ENCODE measurements at regions not wholly inside any gene's neighbourhood (a gene's known extent, or its start where the extent isn't known, plus 50 kb on each side); places are given as distances from the start of the nearest gene placed in this dataset.
A peak's percentile ranks its signal among the peaks of the same experiment; 100 is the strongest.

DNA sequence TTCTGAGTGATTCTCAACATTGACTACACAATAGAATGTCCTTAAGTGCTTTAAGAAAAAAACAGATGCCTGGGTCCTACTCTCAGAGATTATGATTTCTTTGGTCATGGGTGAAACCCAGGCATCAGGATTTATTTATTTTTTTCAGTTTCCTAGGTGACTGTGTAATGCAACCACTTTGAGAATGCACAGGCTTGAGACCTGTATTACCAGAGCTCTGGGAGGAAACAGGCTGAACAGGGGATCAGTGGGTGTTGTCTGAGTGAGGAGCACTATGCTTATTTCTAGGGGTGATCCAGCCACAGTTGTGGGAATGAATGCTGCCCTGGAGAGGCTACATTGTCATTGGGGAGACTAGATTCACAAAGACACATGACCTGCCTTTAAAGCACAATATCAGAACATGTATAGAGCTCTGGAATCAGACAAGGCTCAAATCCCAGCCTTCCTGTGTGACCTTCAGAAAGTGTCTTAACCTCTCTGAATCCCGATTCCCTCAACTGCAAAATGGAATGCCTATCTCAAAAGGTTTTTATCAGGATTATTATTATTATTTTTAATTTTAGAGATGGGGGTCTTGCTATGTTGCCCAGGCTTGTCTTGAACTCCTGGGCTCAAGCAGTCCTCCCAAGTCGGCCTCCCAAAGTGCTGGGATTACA lies 61.6 kb upstream of the PRPS1 start:
- H2BK15ac ChIP-seq (ENCODE audit: low read length) = no peak overlapping the region
- no peak overlapping the region for H2BK12ac ChIP-seq (ENCODE audit: low read depth, low read length)
- H3K23me2 ChIP-seq (ENCODE audit: low read depth, low read length) = no peaks in the 10 kb centered on the region
- peak overlapping the region in 1 of 2 experiments; percentile 13; a peak in 1 of 4 replicates for H3K4me2 ChIP-seq (ENCODE audit: insufficient read depth in 1 of 2, low read depth in 2 of 2, low read length in 2 of 2)
- no peak for DNase-seq (ENCODE audit: low read depth in 1 of 2, low spot score in 2 of 2)
- no peak overlapping the region for H2BK20ac ChIP-seq (ENCODE audit: low read length)
- no peaks in the 10 kb centered on the region for H3K9me3 ChIP-seq (ENCODE audit: insufficient read depth in 2 of 2, low read depth in 1 of 2, low read length in 1 of 2)
- no peak for FAIRE-seq
- POLR2A ChIA-PET (ENCODE audit: partially characterized antibody) = interaction anchor here (1.0 to 1.5 kb wide), 2 partner anchors 9 to 62 kb away, joined by 3 to 8 read pairs; partner anchors contain the start of gene PRPS1
- 84% methylated on average over 2 of the region's 2 CpGs; no CpG with 5 or more reads in 1 of the 2 experiments for WGBS, 2 experiments (ENCODE audit: extremely low coverage in 1 of 2, insufficient coverage in 1 of 2, insufficient read length in 1 of 2, insufficient replicate concordance in 2 of 2, low coverage in 1 of 2, low lambda C conversion rate in 2 of 2, missing lambda C conversion rate in 1 of 2)
- H3K79me1 ChIP-seq (ENCODE audit: low read depth, low read length) = no peaks in the 10 kb centered on the region
- no peak overlapping the region for H4K8ac ChIP-seq (ENCODE audit: extremely low read depth, insufficient read depth, low read length)
- no peak overlapping the region for H4K5ac ChIP-seq (ENCODE audit: insufficient read length, low read depth, low read length)
- no peaks in the 10 kb centered on the region for H3K36me3 ChIP-seq (ENCODE audit: control insufficient read depth in 2 of 4, insufficient read depth in 4 of 4, low read length in 3 of 4)
- no peaks in the 10 kb centered on the region for H3K79me2 ChIP-seq (ENCODE audit: control insufficient read depth in 1 of 2, insufficient read depth in 2 of 2, low read length in 2 of 2)
- H2AK5ac ChIP-seq (ENCODE audit: low read depth, low read length) = no peak overlapping the region
- peaks cover 2 to 23% (median 14%) of the 10 kb centered on the region in 4 experiments; a peak in 6 of 7 replicates for H3K4me1 ChIP-seq (replicated peaks in 1 of 4; ENCODE audit: control insufficient read depth in 3 of 4, insufficient read depth in 4 of 4, low read length in 3 of 4)
- H2BK120ac ChIP-seq (replicated peaks; ENCODE audit: low read depth, low read length) = no peak overlapping the region
- no peak overlapping the region for H3K4ac ChIP-seq (replicated peaks; ENCODE audit: insufficient read length, low read depth, low read length)
- H3K27ac ChIP-seq (ENCODE audit: low read depth, low read length) = no peak overlapping the region
- no peak overlapping the region for H2BK5ac ChIP-seq (ENCODE audit: low read depth, low read length)
- H3K14ac ChIP-seq (ENCODE audit: insufficient read length) = no peak overlapping the region
- H3K23ac ChIP-seq (ENCODE audit: insufficient read length) = no peak overlapping the region
- H3K27me3 ChIP-seq (replicated peaks in 1 of 4; ENCODE audit: control insufficient read depth in 3 of 4, extremely low read depth in 1 of 4, insufficient read depth in 3 of 4, low read length in 3 of 4) = no peaks in the 10 kb centered on the region
- TF ChIP-seq CHD2 (IDR thresholded peaks at IDR 0.05; ENCODE audit: low read length) (peak; percentile 1; the same call in 1 of the 2 replicates), RXRA (IDR thresholded peaks at IDR 0.05; ENCODE audit: insufficient read depth, low read depth, low read length) (no peak)
- H4K20me1 ChIP-seq (replicated peaks in 1 of 2; ENCODE audit: control insufficient read depth in 1 of 2, insufficient read depth in 2 of 2, low read length in 2 of 2) = no peaks in the 10 kb centered on the region
- no peak overlapping the region for H3K4me3 ChIP-seq (ENCODE audit: extremely low read depth in 1 of 4, insufficient read depth in 2 of 4, low read depth in 3 of 4, low read length in 4 of 4)
- CTCF ChIA-PET (ENCODE audit: partially characterized antibody) = interaction anchor here (0.8 kb wide), 1 partner anchor 61 kb away, joined by 4 read pairs; the partner anchor contains the start of gene PRPS1
- peak overlapping the region in 1 of 4 experiments; percentile 11; a peak in 1 of 7 replicates for H3K9ac ChIP-seq (replicated peaks in 1 of 4; ENCODE audit: extremely low read depth in 1 of 4, low read depth in 3 of 4, low read length in 3 of 4)
- H3K18ac ChIP-seq (ENCODE audit: extremely low read depth, low read length) = no peak overlapping the region
- no peak overlapping the region for H4K91ac ChIP-seq (replicated peaks; ENCODE audit: insufficient read length, low read length)
- H3K56ac ChIP-seq (replicated peaks; ENCODE audit: insufficient read length, low read depth, low read length) = no peak overlapping the region
- no peak overlapping the region for H2AFZ ChIP-seq (ENCODE audit: low read length)

Measured in H1 (cell line).